ENCODE measurements at regions not wholly inside any gene's neighbourhood (a gene's known extent, or its start where the extent isn't known, plus 50 kb on each side); places are given as distances from the start of the nearest gene placed in this dataset.

GRCh38 chr2:35199298-35199697 lies 1156.3 kb upstream of the CRIM1 start:
- no peak for TF ChIP-seq CTCF (IDR thresholded peaks at IDR 0.05; ENCODE audit: low read depth, low read length, poor library complexity, severe bottlenecking)
- no peak for TF ChIP-seq EZH2phosphoT487 (IDR thresholded peaks at IDR 0.05; ENCODE audit: borderline replicate concordance, low read length)
